ENCODE measurements at regions not wholly inside any gene's neighbourhood (a gene's known extent, or its start where the extent isn't known, plus 50 kb on each side); places are given as distances from the start of the nearest gene placed in this dataset.

GRCh38 chr11:41866525-41866924 lies 407.1 kb upstream of the LRRC4C start:
- no peak overlapping the region for H3K4me3 ChIP-seq (ENCODE audit: low read depth in 2 of 2, low read length in 2 of 2)
- H3K27ac ChIP-seq (ENCODE audit: low read length): no peak overlapping the region
- H3K4me1 ChIP-seq (ENCODE audit: control insufficient read depth, insufficient read depth, low read length): no peaks in the 10 kb centered on the region
- H3K36me3 ChIP-seq (ENCODE audit: control insufficient read depth, insufficient read depth, low read length): no peaks in the 10 kb centered on the region
- no peak for DNase-seq (ENCODE audit: low read depth, low spot score)
- no TSS peak for BruUV-seq (replicated peaks)
- intact Hi-C loops (cut with micrococcal nuclease; ENCODE audit: unreplicated experiment): no loop called here
- in situ Hi-C loops (cut with HindIII; ENCODE audit: low pct_unique_long_range_greater_than_20kb, low sequenced_read_pairs): no loop called here
- ATAC-seq: no peak
- no peaks in the 10 kb centered on the region for H3K9me3 ChIP-seq (ENCODE audit: control insufficient read depth, insufficient read depth, low read depth, low read length)
- TF ChIP-seq TCF7L2 (IDR thresholded peaks at IDR 0.05; ENCODE audit: low read depth, low read length) (no peak), CTCF (IDR thresholded peaks at IDR 0.05) (no peak), REST (IDR thresholded peaks at IDR 0.05; ENCODE audit: insufficient read depth in 1 of 2, low read depth in 2 of 2, low read length in 1 of 2) (no peak), POLR2AphosphoS5 (IDR thresholded peaks at IDR 0.05; ENCODE audit: low read depth, low read length) (no peak), SIN3A (IDR thresholded peaks at IDR 0.05; ENCODE audit: borderline replicate concordance, insufficient read depth, low read depth, low read length) (no peak)
- no peaks in the 10 kb centered on the region for H3K27me3 ChIP-seq (ENCODE audit: control insufficient read depth, insufficient read depth, low read length)
- ChIA-PET POLR2A (no interaction called here), CTCF (no interaction called here)

GRCh38 chr11:41868606-41869005 lies 409.2 kb upstream of the LRRC4C start:
- Histone ChIP-seq H3K27ac (ENCODE audit: low read length) (no peak overlapping the region), H3K4me1 (ENCODE audit: control insufficient read depth, insufficient read depth, low read length) (no peaks in the 10 kb centered on the region), H3K36me3 (ENCODE audit: control insufficient read depth, insufficient read depth, low read length) (no peaks in the 10 kb centered on the region), H3K27me3 (ENCODE audit: control insufficient read depth, insufficient read depth, low read length) (no peaks in the 10 kb centered on the region), H3K4me3 (ENCODE audit: low read depth in 2 of 2, low read length in 2 of 2) (no peak overlapping the region), H3K9me3 (ENCODE audit: control insufficient read depth, insufficient read depth, low read depth, low read length) (no peaks in the 10 kb centered on the region)
- TF ChIP-seq CTCF (IDR thresholded peaks at IDR 0.05) (no peak), POLR2AphosphoS5 (IDR thresholded peaks at IDR 0.05; ENCODE audit: low read depth, low read length) (no peak), REST (IDR thresholded peaks at IDR 0.05; ENCODE audit: insufficient read depth in 1 of 2, low read depth in 2 of 2, low read length in 1 of 2) (no peak), SIN3A (IDR thresholded peaks at IDR 0.05; ENCODE audit: borderline replicate concordance, insufficient read depth, low read depth, low read length) (no peak), TCF7L2 (IDR thresholded peaks at IDR 0.05; ENCODE audit: low read depth, low read length) (no peak)
- in situ Hi-C loops (cut with HindIII; ENCODE audit: low pct_unique_long_range_greater_than_20kb, low sequenced_read_pairs) (no loop called here), intact Hi-C loops (cut with micrococcal nuclease; ENCODE audit: unreplicated experiment) (no loop called here)
- no peak for DNase-seq (ENCODE audit: low read depth, low spot score)
- POLR2A ChIA-PET: no interaction called here
- no TSS peak for BruUV-seq (replicated peaks)
- CTCF ChIA-PET: no interaction called here
- no peak for ATAC-seq

Measured in Panc1 (cell line).